ENCODE measurements at regions not wholly inside any gene's neighbourhood (a gene's known extent, or its start where the extent isn't known, plus 50 kb on each side); places are given as distances from the start of the nearest gene placed in this dataset.

DNA sequence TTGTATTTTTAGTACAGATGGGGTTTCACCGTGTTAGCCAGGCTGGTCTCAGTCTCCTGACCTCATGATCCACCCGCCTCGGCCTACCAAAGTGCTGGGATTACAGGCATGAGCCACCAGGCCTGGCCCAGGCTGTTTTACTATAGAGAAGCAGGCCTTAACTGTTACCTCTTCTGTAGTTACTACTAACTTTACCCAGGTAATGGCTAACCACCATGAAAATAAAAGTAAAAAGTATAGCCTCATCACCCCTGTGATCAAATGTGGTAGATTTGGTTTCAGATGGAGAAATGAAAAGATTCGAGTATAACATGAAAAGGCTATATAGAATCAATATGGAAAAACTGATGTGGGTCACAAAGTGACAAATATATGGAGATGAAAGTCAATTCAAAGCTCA lies 210.1 kb downstream of the CD47 start:
- TF ChIP-seq POLR2A (IDR thresholded peaks at IDR 0.05) (no peak), CTCF (IDR thresholded peaks at IDR 0.05) (no peak)

Data from lower leg skin (tissue), 3 donors.